ENCODE measurements at regions not wholly inside any gene's neighbourhood (a gene's known extent, or its start where the extent isn't known, plus 50 kb on each side); places are given as distances from the start of the nearest gene placed in this dataset.

DNA sequence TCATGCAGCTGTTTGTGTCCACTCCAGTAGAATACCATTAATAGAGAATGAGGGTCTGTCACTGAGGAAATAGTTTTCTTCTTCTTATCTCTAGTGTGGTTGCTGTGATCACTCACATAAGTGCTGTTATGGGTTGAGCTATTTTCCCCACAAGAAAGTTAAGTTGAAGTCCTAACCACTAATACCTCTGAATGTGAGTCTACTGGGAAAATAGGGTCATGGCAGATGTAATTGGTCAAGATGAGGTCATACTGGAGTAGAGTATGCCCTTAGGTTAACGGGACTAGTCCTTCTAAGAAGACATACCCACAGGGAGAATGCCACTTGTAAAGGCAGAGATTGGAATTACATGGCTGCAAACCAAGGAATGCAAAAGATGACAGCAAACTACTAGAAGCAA lies 70.5 kb upstream of the COL24A1 start:
- H3K36me3 ChIP-seq, result no peaks in the 10 kb centered on the region
- H3K27ac ChIP-seq, result no peak overlapping the region
- TF ChIP-seq POLR2A (IDR thresholded peaks at IDR 0.05), result no peak
- TF ChIP-seq CTCF (IDR thresholded peaks at IDR 0.05), result no peak
- TF ChIP-seq POLR2AphosphoS5 (IDR thresholded peaks at IDR 0.05), result no peak
- no peak for TF ChIP-seq EP300 (IDR thresholded peaks at IDR 0.05; ENCODE audit: low read depth)
- intact Hi-C loops (cut with DNase I; ENCODE audit: low total_unique reads) (no loop called here), in situ Hi-C loops (cut with MboI; ENCODE audit: low pct_ligation_motif_present in 1 of 4, low pct_unique_long_range_greater_than_20kb in 1 of 4, low sequenced_read_pairs in 3 of 4) (no loop called here)
- no peaks in the 10 kb centered on the region for H3K27me3 ChIP-seq
- H3K4me3 ChIP-seq, result no peak overlapping the region
- no peaks in the 10 kb centered on the region for H3K9me3 ChIP-seq
- 54 to 83% methylated on average over 1 of the region's 1 CpG for WGBS, 2 donors (ENCODE audit: low coverage in 1 of 2)
- DNase-seq, result no peak
- no peaks in the 10 kb centered on the region for H3K4me1 ChIP-seq

DNA sequence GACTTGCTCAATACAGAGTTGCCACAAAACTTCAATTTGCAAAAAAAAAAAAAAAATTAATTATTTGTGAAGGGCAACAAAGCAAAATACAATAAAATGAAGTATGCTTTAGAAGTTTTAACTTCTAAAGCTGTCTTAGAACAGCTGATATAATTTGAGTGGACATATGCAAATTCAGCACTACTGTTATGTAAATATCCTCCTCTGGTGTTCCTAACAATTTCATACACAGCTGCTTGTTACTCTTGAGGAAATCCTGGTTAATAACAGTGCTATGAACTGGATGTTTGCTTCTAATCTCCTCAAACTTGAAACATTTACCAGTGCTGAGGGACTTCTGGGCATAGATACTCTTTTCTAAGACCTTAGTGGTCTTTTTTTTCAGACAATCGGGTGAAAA lies 69.6 kb upstream of the COL24A1 start:
- 82 to 86% methylated on average over 1 of the region's 1 CpG for WGBS, 2 donors (ENCODE audit: low coverage in 1 of 2)

DNA sequence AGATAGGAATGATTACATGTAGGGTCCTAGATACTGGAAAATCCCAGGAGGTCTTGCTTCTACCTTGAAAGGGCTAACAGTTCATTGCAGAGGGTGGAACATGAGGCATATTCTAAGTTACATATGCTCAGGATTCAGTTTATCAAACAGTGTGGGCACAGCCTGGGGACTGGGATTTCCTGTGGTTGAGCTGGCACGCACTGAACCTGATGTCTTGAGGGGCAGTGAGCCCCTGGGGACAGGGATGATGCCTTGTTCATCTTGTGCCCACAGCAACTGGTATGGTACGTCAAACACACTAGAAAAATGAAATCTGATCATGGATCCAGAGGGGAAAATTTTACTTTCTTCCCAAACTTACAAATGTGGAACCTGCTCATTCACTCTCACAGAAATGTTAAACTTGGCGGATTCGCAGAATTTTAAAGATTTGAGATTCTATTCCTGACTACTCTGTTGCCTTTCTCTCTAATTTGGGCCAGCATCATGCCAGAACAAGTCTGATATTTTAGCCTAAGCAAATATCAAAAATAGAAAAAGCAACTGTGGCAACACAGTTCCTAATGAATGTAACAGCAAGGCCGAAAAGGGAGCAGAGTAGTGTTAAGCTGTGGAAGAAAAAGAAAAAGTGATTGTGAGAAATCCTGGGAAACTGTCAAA lies 68.2 kb upstream of the COL24A1 start:
- H3K36me3 ChIP-seq, result no peaks in the 10 kb centered on the region
- no peak for TF ChIP-seq POLR2A (IDR thresholded peaks at IDR 0.05)
- intact Hi-C loops (cut with DNase I; ENCODE audit: low total_unique reads) (no loop called here), in situ Hi-C loops (cut with MboI; ENCODE audit: low pct_ligation_motif_present in 1 of 4, low pct_unique_long_range_greater_than_20kb in 1 of 4, low sequenced_read_pairs in 3 of 4) (no loop called here)
- H3K9me3 ChIP-seq, result no peaks in the 10 kb centered on the region
- H3K4me1 ChIP-seq, result no peaks in the 10 kb centered on the region
- no peaks in the 10 kb centered on the region for H3K27me3 ChIP-seq
- no peak for DNase-seq
- WGBS, 2 donors (ENCODE audit: low coverage in 1 of 2), result 84 to 96% methylated on average over 3 to 5 of the region's 5 CpGs
- no peak overlapping the region for H3K4me3 ChIP-seq
- no peak overlapping the region for H3K27ac ChIP-seq

More for the DNA sequence above, 69.6 kb upstream of the COL24A1 start:
- Histone ChIP-seq H3K36me3 (no peaks in the 10 kb centered on the region), H3K9me3 (no peaks in the 10 kb centered on the region), H3K4me1 (no peaks in the 10 kb centered on the region), H3K27ac (no peak overlapping the region), H3K4me3 (no peak overlapping the region), H3K27me3 (no peaks in the 10 kb centered on the region)
- intact Hi-C loops (cut with DNase I; ENCODE audit: low total_unique reads) (no loop called here), in situ Hi-C loops (cut with MboI; ENCODE audit: low pct_ligation_motif_present in 1 of 4, low pct_unique_long_range_greater_than_20kb in 1 of 4, low sequenced_read_pairs in 3 of 4) (no loop called here)
- DNase-seq, result no peak
- TF ChIP-seq EP300 (IDR thresholded peaks at IDR 0.05; ENCODE audit: low read depth) (no peak), POLR2AphosphoS5 (IDR thresholded peaks at IDR 0.05) (no peak), POLR2A (IDR thresholded peaks at IDR 0.05) (no peak), CTCF (IDR thresholded peaks at IDR 0.05) (no peak)

DNA sequence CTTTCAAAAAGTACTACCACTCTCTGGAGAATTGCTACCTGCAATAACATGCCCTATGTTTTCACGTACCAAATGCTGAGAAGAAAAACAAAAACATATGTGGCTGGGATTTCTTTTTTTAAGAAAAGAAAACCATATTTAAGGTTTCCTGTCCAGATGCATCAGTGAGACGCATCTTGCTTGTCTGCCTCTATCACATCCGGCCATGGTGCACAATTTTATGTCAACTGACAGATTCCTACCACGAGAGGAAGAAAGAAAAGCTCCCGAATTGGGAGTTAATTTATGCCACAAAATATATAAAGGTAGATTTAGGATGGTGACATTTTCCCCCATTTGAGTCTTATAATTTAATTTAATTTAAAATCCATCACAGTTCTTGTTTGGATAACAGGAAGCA lies 62.3 kb upstream of the COL24A1 start:
- no peaks in the 10 kb centered on the region for H3K27me3 ChIP-seq
- DNase-seq, result no peak
- in situ Hi-C loops (cut with MboI; ENCODE audit: low pct_ligation_motif_present in 1 of 4, low pct_unique_long_range_greater_than_20kb in 1 of 4, low sequenced_read_pairs in 3 of 4) (no loop called here), intact Hi-C loops (cut with DNase I; ENCODE audit: low total_unique reads) (no loop called here)
- no peaks in the 10 kb centered on the region for H3K36me3 ChIP-seq
- no peaks in the 10 kb centered on the region for H3K4me1 ChIP-seq
- no peaks in the 10 kb centered on the region for H3K9me3 ChIP-seq
- TF ChIP-seq EP300 (IDR thresholded peaks at IDR 0.05; ENCODE audit: low read depth), result no peak
- TF ChIP-seq POLR2A (IDR thresholded peaks at IDR 0.05), result no peak
- no peak for TF ChIP-seq CTCF (IDR thresholded peaks at IDR 0.05)
- no peak for TF ChIP-seq POLR2AphosphoS5 (IDR thresholded peaks at IDR 0.05)
- WGBS, 2 donors (ENCODE audit: low coverage in 1 of 2), result 55 to 57% methylated on average over 5 of the region's 5 CpGs
- no peak overlapping the region for H3K4me3 ChIP-seq
- no peak overlapping the region for H3K27ac ChIP-seq

GRCh38 chr1:86214605-86215004 lies 58.0 kb upstream of the COL24A1 start:
- WGBS, 2 donors (ENCODE audit: low coverage in 1 of 2), result 98 to 100% methylated on average over 2 of the region's 2 CpGs
- no peak overlapping the region for H3K27ac ChIP-seq
- intact Hi-C loops (cut with DNase I; ENCODE audit: low total_unique reads) (no loop called here), in situ Hi-C loops (cut with MboI; ENCODE audit: low pct_ligation_motif_present in 1 of 4, low pct_unique_long_range_greater_than_20kb in 1 of 4, low sequenced_read_pairs in 3 of 4) (no loop called here)
- H3K27me3 ChIP-seq, result no peaks in the 10 kb centered on the region
- no peaks in the 10 kb centered on the region for H3K36me3 ChIP-seq
- H3K4me3 ChIP-seq, result no peak overlapping the region
- no peaks in the 10 kb centered on the region for H3K4me1 ChIP-seq
- H3K9me3 ChIP-seq, result no peaks in the 10 kb centered on the region
- TF ChIP-seq POLR2AphosphoS5 (IDR thresholded peaks at IDR 0.05) (no peak), CTCF (IDR thresholded peaks at IDR 0.05) (no peak), POLR2A (IDR thresholded peaks at IDR 0.05) (no peak), EP300 (IDR thresholded peaks at IDR 0.05; ENCODE audit: low read depth) (no peak)
- DNase-seq, result no peak
